ENCODE measurements at regions not wholly inside any gene's neighbourhood (a gene's known extent, or its start where the extent isn't known, plus 50 kb on each side); places are given as distances from the start of the nearest gene placed in this dataset.

- Histone ChIP-seq H2AFZ (ENCODE audit: low read length) (no peak overlapping the region), H3K4ac (replicated peaks; ENCODE audit: insufficient read length, low read depth, low read length) (no peak overlapping the region), H3K4me3 (ENCODE audit: extremely low read depth in 1 of 4, insufficient read depth in 2 of 4, low read depth in 3 of 4, low read length in 4 of 4) (no peak overlapping the region), H3K9ac (replicated peaks in 1 of 4; ENCODE audit: extremely low read depth in 1 of 4, low read depth in 3 of 4, low read length in 3 of 4) (no peak overlapping the region), H4K8ac (ENCODE audit: extremely low read depth, insufficient read depth, low read length) (no peak overlapping the region), H3K4me1 (replicated peaks in 1 of 4; ENCODE audit: control insufficient read depth in 3 of 4, insufficient read depth in 4 of 4, low read length in 3 of 4) (peaks cover 0 to 4% (median 0%) of the 10 kb centered on the region in 4 experiments; a peak in 1 of 7 replicates), H2BK15ac (ENCODE audit: low read length) (no peak overlapping the region), H4K5ac (ENCODE audit: insufficient read length, low read depth, low read length) (no peak overlapping the region), H2BK12ac (ENCODE audit: low read depth, low read length) (no peak overlapping the region), H3K79me2 (ENCODE audit: control insufficient read depth in 1 of 2, insufficient read depth in 2 of 2, low read length in 2 of 2) (no peaks in the 10 kb centered on the region), H3K4me2 (ENCODE audit: insufficient read depth in 1 of 2, low read depth in 2 of 2, low read length in 2 of 2) (no peak overlapping the region), H2BK20ac (ENCODE audit: low read length) (no peak overlapping the region), H2BK120ac (replicated peaks; ENCODE audit: low read depth, low read length) (no peak overlapping the region), H4K91ac (replicated peaks; ENCODE audit: insufficient read length, low read length) (no peak overlapping the region), H4K20me1 (replicated peaks in 1 of 2; ENCODE audit: control insufficient read depth in 1 of 2, insufficient read depth in 2 of 2, low read length in 2 of 2) (no peaks in the 10 kb centered on the region), H2BK5ac (ENCODE audit: low read depth, low read length) (no peak overlapping the region), H3K79me1 (ENCODE audit: low read depth, low read length) (no peaks in the 10 kb centered on the region), H3K56ac (replicated peaks; ENCODE audit: insufficient read length, low read depth, low read length) (no peak overlapping the region), H3K23me2 (ENCODE audit: low read depth, low read length) (no peaks in the 10 kb centered on the region; the same call in 1 of the 2 replicates), H2AK5ac (ENCODE audit: low read depth, low read length) (no peak overlapping the region), H3K18ac (ENCODE audit: extremely low read depth, low read length) (no peak overlapping the region), H3K27ac (ENCODE audit: low read depth, low read length) (no peak overlapping the region), H3K27me3 (replicated peaks in 1 of 4; ENCODE audit: control insufficient read depth in 3 of 4, extremely low read depth in 1 of 4, insufficient read depth in 3 of 4, low read length in 3 of 4) (no peaks in the 10 kb centered on the region), H3K14ac (ENCODE audit: insufficient read length) (no peak overlapping the region), H3K9me3 (ENCODE audit: insufficient read depth in 2 of 2, low read depth in 1 of 2, low read length in 1 of 2) (no peaks in the 10 kb centered on the region), H3K36me3 (ENCODE audit: control insufficient read depth in 2 of 4, insufficient read depth in 4 of 4, low read length in 3 of 4) (no peaks in the 10 kb centered on the region), H3K23ac (ENCODE audit: insufficient read length) (no peak overlapping the region)
- CTCF ChIA-PET (ENCODE audit: partially characterized antibody): interaction anchor here (1.0 to 1.4 kb wide), 2 partner anchors 14 to 55 kb away, joined by 3 read pairs; no protein-coding TSS in a partner anchor
- FAIRE-seq: no peak
- no peak for DNase-seq (ENCODE audit: low read depth in 1 of 2, low spot score in 2 of 2)
- POLR2A ChIA-PET (ENCODE audit: partially characterized antibody): no interaction called here
- TF ChIP-seq ATF3 (IDR thresholded peaks at IDR 0.05; ENCODE audit: insufficient read depth, low read depth, low read length): no peak
- no peak for TF ChIP-seq FOSL1 (IDR thresholded peaks at IDR 0.05; ENCODE audit: insufficient read depth, low read depth, low read length)
- no peak for TF ChIP-seq SIRT6 (IDR thresholded peaks at IDR 0.05; ENCODE audit: low read length)
- no peak for TF ChIP-seq CTCF (IDR thresholded peaks at IDR 0.05; ENCODE audit: control extremely low read depth in 1 of 3, insufficient read depth in 1 of 3, low read depth in 1 of 3, low read length in 3 of 3)
- TF ChIP-seq GTF2F1 (IDR thresholded peaks at IDR 0.05; ENCODE audit: borderline replicate concordance, low read depth, low read length): no peak
- TF ChIP-seq CHD1 (IDR thresholded peaks at IDR 0.05; ENCODE audit: low read depth, low read length): no peak
- no peak for TF ChIP-seq RBBP5 (IDR thresholded peaks at IDR 0.05; ENCODE audit: borderline replicate concordance, low read depth, low read length)
- TF ChIP-seq JUND (IDR thresholded peaks at IDR 0.05; ENCODE audit: low read length): no peak
- TF ChIP-seq RXRA (IDR thresholded peaks at IDR 0.05; ENCODE audit: insufficient read depth, low read depth, low read length): no peak
- TF ChIP-seq BRCA1 (IDR thresholded peaks at IDR 0.05; ENCODE audit: low read depth, low read length): no peak
- TF ChIP-seq SP4 (IDR thresholded peaks at IDR 0.05; ENCODE audit: low read length): no peak
- TF ChIP-seq NRF1 (IDR thresholded peaks at IDR 0.05; ENCODE audit: low read depth, low read length): no peak
- TF ChIP-seq POLR2AphosphoS5 (IDR thresholded peaks at IDR 0.05; ENCODE audit: low read depth, low read length): no peak
- no peak for TF ChIP-seq KDM5A (IDR thresholded peaks at IDR 0.05; ENCODE audit: low read length)
These were observed 180.2 kb downstream of the MAFB start for GRCh38 chr20:40508821-40509220.
